Keratinocyte (primary cell): ENCODE measurements at regions not wholly inside any gene's neighbourhood (a gene's known extent, or its start where the extent isn't known, plus 50 kb on each side); places are given as distances from the start of the nearest gene placed in this dataset.

Experiments
- DNase-seq: peaks from one replicate; pipeline ENCODE4 v3.0.0-alpha.2; 2011; ENCODE audit warnings: low read depth, missing footprints, low spot score
- FAIRE-seq: peaks from 2 replicates; lab custom pipeline; 2011; peaks lifted over from hg19 to GRCh38; lab: Jason Lieb, UNC
- H2AFZ ChIP-seq: 2 replicates; pipeline ENCODE4 v1.6.0; 2012; ENCODE audit warnings: low read length, control low read depth, inconsistent platforms; ENCODE audit not compliant: control insufficient read depth
- H3K27ac ChIP-seq: 2 replicates; pipeline ENCODE4 v1.5.1; 2011; ENCODE audit warnings: low read length; ENCODE audit not compliant: control insufficient read depth, insufficient read depth
- H3K27me3 ChIP-seq: 3 replicates; pipeline ENCODE4 v1.6.0; 2011; ENCODE audit warnings: low read length; ENCODE audit not compliant: control insufficient read depth, insufficient read depth; ENCODE audit errors: extremely low read depth
- H3K36me3 ChIP-seq, 2 experiments: 2 replicates in 1 of 2; 3 replicates in 1 of 2; pipeline ENCODE4 v1.5.1; 2011; ENCODE audit warnings: low read length in 2 of 2, mild to moderate bottlenecking in 1 of 2; ENCODE audit not compliant: control insufficient read depth in 2 of 2, insufficient read depth in 2 of 2; ENCODE audit errors: extremely low read depth in 1 of 2
- H3K4me1 ChIP-seq: 3 replicates; pipeline ENCODE4 v1.5.1; 2011; ENCODE audit warnings: low read length; ENCODE audit not compliant: control insufficient read depth, insufficient read depth; ENCODE audit errors: extremely low read depth
- H3K4me2 ChIP-seq: 3 replicates; pipeline ENCODE4 v1.6.0; 2011; ENCODE audit warnings: low read depth, low read length; ENCODE audit not compliant: control insufficient read depth, insufficient read depth; ENCODE audit errors: extremely low read depth
- H3K4me3 ChIP-seq, 3 experiments: fragments of 200-600 bp in 1 of 3; sonication (generic) in 1 of 3; 2 replicates in 2 of 3; 3 replicates in 1 of 3; pipeline ENCODE4 v1.5.1; 2011 to 2016; ENCODE audit warnings: low read length in 3 of 3, mild to moderate bottlenecking in 3 of 3, control low read depth in 2 of 3, inconsistent platforms in 1 of 3, low read depth in 1 of 3, mixed read lengths in 1 of 3, mixed run types in 1 of 3, moderate library complexity in 1 of 3; ENCODE audit not compliant: control insufficient read depth in 2 of 3, insufficient read depth in 2 of 3; ENCODE audit errors: extremely low read depth in 1 of 3
- H3K79me2 ChIP-seq: 2 replicates; pipeline ENCODE4 v1.6.0; 2012; ENCODE audit warnings: low read length; ENCODE audit not compliant: control insufficient read depth, insufficient read depth
- H3K9ac ChIP-seq: 3 replicates; pipeline ENCODE4 v1.6.0; 2011; ENCODE audit warnings: low read length; ENCODE audit not compliant: control insufficient read depth, insufficient read depth; ENCODE audit errors: extremely low read depth
- H3K9me1 ChIP-seq: 3 replicates; pipeline ENCODE4 v1.6.0; 2011; ENCODE audit warnings: low read length; ENCODE audit not compliant: control insufficient read depth, insufficient read depth; ENCODE audit errors: extremely low read depth
- H3K9me3 ChIP-seq: 2 replicates; pipeline ENCODE4 v1.5.1; 2012; ENCODE audit warnings: low read depth, low read length; ENCODE audit not compliant: control insufficient read depth
- H4K20me1 ChIP-seq: 3 replicates; pipeline ENCODE4 v1.6.0; 2011; ENCODE audit warnings: low read length; ENCODE audit not compliant: control insufficient read depth, insufficient read depth; ENCODE audit errors: extremely low read depth
- EZH2 ChIP-seq: IDR thresholded peaks from one replicate; pipeline ENCODE4 v1.6.1; 2012; ENCODE audit warnings: inconsistent platforms, mild to moderate bottlenecking, low read length, moderate library complexity
- dilution Hi-C: fragments of 300-500 bp; cut with MboI; formaldehyde crosslinking; loops from one replicate; pipeline ENCODE4 v1.7.0; 2020; ENCODE audit warnings: low sequenced_read_pairs; ENCODE audit not compliant: extremely low pct_ligation_motif_present
- TF ChIP-seq, protein P1 (sequence below), 3 experiments: IDR thresholded peaks in 1 of 3; conservative IDR thresholded peaks in 1 of 3; optimal IDR thresholded peaks in 1 of 3; 2 replicates in 2 of 3; 3 replicates in 1 of 3; pipeline versions ENCODE3 to v1.5.1; 2011; ENCODE audit warnings: low read length in 3 of 3, mild to moderate bottlenecking in 3 of 3, moderate library complexity in 2 of 3, control low read depth in 1 of 3, inconsistent platforms in 1 of 3; ENCODE audit not compliant: insufficient read depth in 2 of 3; ENCODE audit errors: extremely low read depth in 1 of 3

DNA sequence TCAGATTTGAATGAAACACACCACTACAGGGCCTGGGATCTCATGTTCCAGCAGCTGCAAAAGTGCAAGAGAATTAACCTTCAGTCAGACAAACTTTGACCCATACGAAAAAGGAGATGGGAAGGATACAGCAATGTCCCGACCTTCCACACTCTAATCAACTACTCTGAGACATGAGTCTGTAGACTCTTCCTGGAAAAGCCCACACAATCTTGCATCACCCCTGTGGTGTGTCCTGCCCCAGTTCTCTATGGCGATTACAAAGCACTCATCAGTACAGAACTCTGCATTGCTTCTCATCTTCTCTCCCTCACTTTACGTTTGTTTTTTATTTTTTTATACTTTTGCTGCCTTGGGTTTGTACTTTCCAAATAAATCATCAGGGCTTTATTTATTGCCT lies 241.0 kb upstream of the KIF2A start:
- no peaks in the 10 kb centered on the region for H3K36me3 ChIP-seq
- H3K9ac ChIP-seq, result no peak overlapping the region
- no peaks in the 10 kb centered on the region for H4K20me1 ChIP-seq
- no peak overlapping the region for H3K4me2 ChIP-seq
- H3K79me2 ChIP-seq, result no peaks in the 10 kb centered on the region
- H3K4me1 ChIP-seq, result peaks cover 1% of the 10 kb centered on the region
- H2AFZ ChIP-seq, result no peak overlapping the region
- TF ChIP-seq, protein P1, sequence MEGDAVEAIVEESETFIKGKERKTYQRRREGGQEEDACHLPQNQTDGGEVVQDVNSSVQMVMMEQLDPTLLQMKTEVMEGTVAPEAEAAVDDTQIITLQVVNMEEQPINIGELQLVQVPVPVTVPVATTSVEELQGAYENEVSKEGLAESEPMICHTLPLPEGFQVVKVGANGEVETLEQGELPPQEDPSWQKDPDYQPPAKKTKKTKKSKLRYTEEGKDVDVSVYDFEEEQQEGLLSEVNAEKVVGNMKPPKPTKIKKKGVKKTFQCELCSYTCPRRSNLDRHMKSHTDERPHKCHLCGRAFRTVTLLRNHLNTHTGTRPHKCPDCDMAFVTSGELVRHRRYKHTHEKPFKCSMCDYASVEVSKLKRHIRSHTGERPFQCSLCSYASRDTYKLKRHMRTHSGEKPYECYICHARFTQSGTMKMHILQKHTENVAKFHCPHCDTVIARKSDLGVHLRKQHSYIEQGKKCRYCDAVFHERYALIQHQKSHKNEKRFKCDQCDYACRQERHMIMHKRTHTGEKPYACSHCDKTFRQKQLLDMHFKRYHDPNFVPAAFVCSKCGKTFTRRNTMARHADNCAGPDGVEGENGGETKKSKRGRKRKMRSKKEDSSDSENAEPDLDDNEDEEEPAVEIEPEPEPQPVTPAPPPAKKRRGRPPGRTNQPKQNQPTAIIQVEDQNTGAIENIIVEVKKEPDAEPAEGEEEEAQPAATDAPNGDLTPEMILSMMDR (optimal IDR thresholded peaks at IDR 0.05 in 1 of 3, IDR thresholded peaks at IDR 0.05 in 1 of 3, conservative IDR thresholded peaks at IDR 0.05 in 1 of 3; ENCODE audit: extremely low read depth in 1 of 3, insufficient read depth in 2 of 3, low read length in 3 of 3), result no peak
- TF ChIP-seq EZH2, result no peak
- H3K27ac ChIP-seq, result no peak overlapping the region
- dilution Hi-C loops, result no loop called here
- DNase-seq, result no peak
- no peaks in the 10 kb centered on the region for H3K9me1 ChIP-seq
- no peak overlapping the region for H3K4me3 ChIP-seq
- FAIRE-seq, result no peak
- H3K9me3 ChIP-seq, result no peaks in the 10 kb centered on the region
- no peaks in the 10 kb centered on the region for H3K27me3 ChIP-seq

DNA sequence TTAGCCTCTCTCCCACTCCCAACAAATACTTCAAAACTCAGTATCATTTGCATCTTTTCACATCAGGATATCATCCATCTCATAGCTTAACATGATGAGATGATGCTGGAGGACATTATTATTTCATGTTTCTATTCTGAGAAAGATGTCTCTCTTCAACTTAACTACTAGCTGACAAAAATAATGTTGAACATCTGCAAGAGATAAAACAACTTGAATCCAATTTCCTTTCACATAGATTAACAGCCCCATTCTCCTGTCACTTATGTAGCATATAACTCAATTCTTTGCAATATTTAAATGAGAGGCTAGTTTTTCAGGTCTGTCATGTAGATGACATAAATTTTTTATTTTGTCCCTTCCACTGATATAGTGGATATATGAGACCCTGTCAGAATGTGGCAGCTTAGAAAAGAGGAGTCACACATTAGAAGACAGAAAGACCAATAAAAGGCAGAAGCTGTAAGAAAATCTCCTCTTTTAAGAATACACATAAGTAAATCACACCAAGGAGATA lies 239.2 kb upstream of the KIF2A start:
- H3K9ac ChIP-seq, result no peak overlapping the region
- no peaks in the 10 kb centered on the region for H3K4me1 ChIP-seq
- H3K4me2 ChIP-seq, result no peak overlapping the region
- no peaks in the 10 kb centered on the region for H3K36me3 ChIP-seq
- H3K9me1 ChIP-seq, result no peaks in the 10 kb centered on the region
- FAIRE-seq (no peak), DNase-seq (no peak)
- H3K4me3 ChIP-seq, result no peak overlapping the region
- dilution Hi-C loops, result no loop called here
- no peak for TF ChIP-seq EZH2
- TF ChIP-seq, protein P1 (optimal IDR thresholded peaks at IDR 0.05 in 1 of 3, IDR thresholded peaks at IDR 0.05 in 1 of 3, conservative IDR thresholded peaks at IDR 0.05 in 1 of 3; ENCODE audit: extremely low read depth in 1 of 3, insufficient read depth in 2 of 3, low read length in 3 of 3), result no peak
- no peak overlapping the region for H3K27ac ChIP-seq
- H4K20me1 ChIP-seq, result no peaks in the 10 kb centered on the region
- H2AFZ ChIP-seq, result no peak overlapping the region
- H3K27me3 ChIP-seq, result no peaks in the 10 kb centered on the region
- no peaks in the 10 kb centered on the region for H3K79me2 ChIP-seq
- H3K9me3 ChIP-seq, result no peaks in the 10 kb centered on the region
